NOMO-1 (cell line): ENCODE measurements at regions not wholly inside any gene's neighbourhood (a gene's known extent, or its start where the extent isn't known, plus 50 kb on each side); places are given as distances from the start of the nearest gene placed in this dataset.
"Not testable (repeated sequence)": the region's sequence is repeated elsewhere in the genome, so short reads cannot be mapped to it uniquely, and the experiment has no call there.

Experiments used
- DNase-seq, 2 experiments: peaks; one replicate each; lab custom pipeline; 2025; ENCODE audit not compliant: unreplicated experiment in 2 of 2; lab: John Stamatoyannopoulos, UW

DNA sequence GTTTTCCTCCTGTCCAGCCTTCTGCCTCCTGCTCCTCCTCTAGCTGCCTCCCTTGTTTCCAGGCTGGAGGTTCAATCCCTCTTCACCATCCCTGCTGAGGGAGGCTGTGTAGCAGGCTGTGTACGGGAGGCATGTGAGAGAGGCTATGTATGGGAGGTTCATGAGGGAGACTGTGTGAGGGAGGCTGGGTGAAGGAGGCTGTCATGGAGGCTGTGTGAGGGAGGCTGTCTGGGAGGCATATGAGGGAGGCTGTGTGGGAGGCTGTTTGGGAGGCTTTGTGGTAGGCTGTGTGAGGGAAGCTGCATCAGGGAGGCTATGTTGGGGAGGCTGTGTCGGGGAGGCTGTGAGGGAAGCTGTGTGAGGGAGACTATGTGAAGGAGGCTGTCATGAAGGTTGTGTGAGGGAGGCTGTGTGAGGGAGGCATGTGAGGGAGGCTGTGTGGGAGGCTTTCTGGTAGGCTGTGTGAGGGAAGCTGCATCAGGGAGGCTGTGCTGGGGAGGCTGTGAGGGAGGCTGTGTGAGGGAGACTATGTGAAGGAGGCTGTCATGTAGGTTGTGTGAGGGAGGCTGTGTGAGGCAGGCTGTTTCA, 123.7 kb upstream of the RNF32 start:
- no peak for DNase-seq

DNA sequence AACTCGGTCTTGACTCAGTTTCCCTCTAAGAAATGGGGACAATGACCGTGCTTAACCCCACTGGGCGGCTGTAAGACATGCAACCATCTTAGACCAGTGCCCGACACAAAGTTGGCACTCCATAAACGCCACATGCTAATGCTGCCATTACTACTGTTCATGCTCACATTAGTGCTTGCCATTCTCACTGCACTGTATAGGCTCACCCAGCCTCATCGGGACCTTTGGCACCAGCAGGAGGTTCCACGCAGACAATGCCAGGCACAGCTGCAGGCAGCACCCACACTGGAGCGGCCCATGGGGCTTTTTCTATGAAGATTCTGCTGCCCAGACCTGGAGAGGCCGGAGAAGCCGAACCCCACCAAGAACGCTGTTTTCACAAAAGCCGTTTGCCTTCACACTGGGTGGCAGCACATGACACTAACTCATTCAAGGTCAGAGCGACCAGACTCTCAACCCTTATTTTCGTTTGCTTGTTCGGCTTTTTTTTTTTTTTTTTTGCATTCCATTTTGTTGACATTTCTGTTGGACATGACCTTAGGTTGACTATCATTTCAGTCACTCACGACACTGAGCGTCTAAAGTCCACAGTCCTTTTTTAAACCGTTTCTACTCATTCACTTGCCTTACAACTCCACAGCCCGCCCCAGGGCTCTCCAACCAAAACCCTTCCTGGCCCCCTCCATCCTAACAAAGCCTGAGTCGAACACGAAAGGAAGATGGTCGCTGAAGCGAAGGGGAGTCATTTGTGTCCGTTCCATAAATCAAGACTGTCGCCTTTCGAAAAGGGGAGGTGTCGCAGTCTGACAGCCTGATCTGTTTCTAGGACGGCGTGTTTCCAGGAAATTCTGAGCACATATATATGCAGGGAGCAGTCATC, 124.4 kb upstream of the RNF32 start:
- DNase-seq: no peak

DNA sequence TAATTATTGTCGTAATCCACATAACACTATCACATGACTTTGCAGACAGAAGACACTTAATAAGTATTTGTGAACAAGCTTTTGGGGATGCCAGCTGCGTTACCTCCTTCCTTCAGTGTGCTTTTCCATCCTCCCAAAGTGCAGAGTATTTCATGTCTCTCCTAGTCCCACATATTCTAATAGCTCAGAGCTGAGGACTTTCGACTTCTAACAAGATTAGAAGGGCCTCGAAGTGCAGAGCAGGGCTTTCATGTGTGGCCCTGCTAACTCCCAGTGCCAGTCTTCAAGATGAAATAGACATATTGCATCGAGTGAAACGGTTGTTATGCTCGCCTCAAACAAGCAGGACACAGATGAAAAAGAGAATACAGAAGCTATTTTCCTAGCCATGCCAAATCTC, 125.7 kb upstream of the RNF32 start:
- DNase-seq: no peak

DNA sequence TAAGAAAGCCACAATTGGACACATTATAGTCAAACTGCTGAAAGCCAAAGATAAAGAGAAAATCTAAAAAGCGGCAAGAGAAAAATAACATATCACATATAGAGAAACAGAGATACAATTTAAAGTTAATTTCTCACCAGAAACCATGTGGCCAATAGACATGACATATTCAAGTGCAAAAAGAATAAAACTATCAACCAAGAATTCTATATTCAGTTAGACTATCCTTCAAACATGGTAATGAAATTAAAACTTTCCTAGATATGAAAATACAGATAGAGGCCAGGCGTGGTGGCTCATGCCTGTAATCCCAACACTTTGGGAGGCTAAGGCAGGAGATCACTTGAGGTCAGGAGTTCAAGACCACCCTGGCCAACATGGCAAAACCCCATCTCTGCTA, 129.1 kb upstream of the RNF32 start:
- DNase-seq: no peak

DNA sequence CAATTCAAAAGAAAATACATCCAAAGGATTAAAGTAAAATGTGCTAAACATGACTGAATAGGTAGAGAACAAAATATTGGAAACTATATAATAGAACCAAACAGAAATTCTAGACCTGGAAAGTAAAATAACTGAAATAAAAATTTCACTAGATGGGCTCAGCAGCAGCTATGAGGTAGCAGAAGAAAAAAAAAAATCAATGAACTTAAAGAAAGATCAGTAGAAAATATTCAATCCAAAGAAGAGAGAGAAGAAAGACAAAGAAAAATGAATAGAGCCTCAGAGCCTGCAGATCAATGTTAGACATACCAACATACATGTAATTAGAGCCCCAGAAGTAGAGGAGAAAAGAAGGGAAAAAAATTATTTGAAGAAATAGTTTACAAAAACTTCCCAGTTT, 129.6 kb upstream of the RNF32 start:
- DNase-seq: no peak

DNA sequence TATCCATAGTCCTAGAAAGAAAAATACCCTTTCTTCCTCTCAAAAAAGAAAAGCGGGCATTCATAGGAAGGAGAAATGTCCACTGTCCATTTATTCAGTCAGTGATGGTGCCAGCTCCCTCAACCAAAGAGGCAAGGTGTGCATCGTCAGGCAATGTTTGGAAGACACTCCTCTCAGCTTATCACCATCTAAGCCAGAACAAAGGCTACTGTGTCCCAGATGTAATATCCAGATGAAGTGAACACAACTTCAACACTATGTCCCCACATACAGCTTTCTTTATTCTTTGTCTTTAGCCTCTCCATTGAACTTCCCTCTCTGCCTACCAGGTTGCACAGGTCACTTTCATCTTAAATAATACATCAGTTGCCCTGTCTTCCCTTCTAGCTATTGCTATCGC, 131.4 kb upstream of the RNF32 start:
- no peak for DNase-seq

DNA sequence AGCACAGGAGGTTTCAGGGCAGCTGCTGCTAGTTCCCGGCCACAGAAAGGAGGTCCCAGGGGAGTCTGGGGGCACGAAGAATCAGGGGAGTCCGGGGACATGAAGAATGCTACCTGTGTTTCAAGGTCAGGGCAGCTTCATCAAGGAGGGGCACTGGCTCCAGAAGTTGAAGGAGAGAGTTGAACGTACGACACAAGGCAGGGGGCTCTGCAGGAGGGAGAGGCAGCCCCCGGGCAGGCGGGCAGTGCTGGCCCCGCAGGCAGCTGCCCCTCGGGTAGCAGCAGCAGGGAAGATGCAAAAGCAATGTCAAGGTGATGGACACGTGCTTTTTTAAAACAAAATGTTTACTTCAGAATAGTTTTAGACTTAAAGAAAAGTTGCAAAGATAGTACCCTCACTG, 134.7 kb upstream of the RNF32 start:
- no peak for DNase-seq

DNA sequence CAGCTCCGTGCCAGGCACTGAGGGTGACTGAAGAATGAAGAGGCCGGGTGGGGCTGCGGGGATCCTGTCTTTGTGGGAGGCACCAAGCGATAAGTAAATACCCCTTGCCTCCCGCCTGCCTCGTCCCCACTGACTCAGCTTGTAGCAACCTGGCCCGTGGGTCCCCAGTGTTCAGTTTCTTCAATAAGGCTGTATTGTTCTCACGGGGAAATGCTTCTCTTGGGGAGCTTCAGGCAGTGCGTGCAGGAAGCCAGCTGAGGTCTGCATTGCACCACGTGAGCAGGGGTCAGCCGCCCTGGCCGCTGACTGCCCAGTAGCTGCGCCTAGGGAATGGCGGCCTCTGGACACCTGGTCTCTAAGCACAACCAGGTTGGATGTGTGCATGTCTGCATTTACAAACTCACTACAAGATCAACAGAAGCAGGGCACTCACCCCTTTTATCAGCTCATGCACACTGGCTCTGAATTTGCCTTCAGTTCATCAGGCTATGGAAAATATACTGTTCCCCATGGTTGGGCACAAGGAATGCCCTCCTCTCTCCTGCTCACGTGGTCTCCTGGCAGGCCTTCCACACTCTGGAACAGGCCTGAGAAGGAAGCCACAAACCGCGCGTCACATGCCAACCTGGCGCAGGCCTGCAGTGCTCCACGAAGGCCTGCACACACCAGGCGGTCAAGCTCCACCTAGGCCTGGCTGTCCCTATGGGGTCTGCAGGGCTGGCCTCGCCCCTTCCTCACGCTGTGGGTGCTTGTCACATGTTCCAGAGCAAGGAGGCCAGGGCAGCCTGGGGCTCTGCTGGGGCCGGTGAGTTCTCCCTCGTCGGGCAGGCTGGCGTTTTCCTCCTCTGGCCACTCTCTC, 135.7 kb upstream of the RNF32 start:
- no peak for DNase-seq

DNA sequence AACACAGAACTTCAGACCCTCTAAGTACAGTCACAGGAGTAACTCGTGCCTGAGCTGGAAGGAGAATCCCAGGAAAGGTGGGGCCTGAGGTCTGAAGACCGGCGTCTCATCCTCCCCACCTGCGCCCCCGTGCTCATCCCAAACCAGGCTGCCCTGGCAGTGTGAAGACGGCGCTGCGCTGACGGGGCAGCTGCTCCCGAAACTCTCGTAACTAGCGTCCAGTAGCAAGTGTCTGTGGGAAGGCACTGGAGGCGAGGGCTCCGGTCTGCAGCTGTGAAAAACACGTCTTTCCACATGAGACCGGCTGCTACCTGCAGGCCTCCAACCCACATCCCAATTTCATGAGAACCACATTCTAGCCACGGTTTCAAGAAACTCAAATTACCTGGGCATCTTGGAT, 136.6 kb upstream of the RNF32 start:
- DNase-seq: no peak

DNA sequence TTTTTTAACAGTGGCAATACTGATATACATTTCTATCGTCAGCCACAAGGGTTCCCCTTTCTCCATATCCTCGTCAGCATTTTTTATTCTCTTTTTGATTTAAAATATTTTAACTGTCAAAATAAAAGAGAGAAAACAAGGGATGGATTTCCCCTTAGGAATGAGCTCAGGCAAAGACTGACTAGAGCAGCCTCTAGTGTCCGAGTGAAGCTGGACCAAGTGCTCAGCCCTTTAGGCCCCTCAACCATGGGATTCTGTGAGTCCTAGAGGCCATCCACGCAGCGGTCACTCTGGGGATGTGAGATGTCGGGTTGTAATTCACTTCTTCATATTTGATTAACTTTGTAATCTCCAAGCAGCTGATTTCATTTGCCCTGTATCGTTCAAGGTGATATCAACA, 137.4 kb upstream of the RNF32 start:
- no peak for DNase-seq

DNA sequence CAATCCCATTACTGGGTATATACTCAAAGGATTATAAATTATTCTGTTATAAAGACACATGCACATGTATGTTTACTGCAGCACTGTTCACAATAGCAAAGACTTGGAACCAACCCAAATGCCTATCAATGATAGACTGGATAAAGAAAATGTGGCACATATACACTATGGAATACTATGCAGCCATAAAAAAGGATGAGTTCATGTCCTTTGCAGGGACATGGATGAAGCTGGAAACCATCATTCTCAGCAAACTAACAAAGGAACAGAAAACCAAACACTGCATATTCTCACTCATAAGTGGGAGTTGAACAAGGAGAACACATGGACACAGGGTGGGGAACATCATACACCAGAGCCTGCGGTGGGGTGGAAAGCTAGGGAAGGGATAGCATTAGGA, 138.8 kb upstream of the RNF32 start:
- DNase-seq: not testable (repeated sequence)

DNA sequence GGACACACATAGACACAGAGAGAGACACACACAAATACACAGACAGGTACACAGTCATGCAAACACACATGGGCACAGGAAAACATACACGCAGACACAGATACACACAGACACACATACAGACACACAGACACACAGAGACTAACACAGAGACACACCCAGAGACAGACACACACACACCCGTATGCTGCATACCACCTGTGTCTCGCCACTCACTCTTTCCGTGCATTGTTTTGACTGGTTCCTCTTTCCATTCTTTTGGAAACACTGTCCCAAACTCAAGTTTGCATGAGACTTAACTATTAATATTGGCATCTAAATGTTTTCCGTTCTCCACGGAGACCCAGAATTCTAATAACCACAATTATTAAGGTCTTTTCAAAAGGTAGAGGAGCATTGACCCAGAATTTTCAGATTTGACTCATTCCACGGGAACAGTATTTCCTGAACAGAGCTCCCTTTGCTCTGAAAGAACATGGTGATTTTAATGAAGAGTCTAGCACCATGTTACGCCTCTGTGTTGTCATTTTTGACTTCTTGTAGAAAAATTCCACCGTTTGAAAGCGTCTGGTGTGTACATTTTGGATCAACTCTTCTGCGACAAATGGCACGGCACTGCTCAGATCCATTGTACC, 141.2 kb upstream of the RNF32 start:
- no peak for DNase-seq

DNA sequence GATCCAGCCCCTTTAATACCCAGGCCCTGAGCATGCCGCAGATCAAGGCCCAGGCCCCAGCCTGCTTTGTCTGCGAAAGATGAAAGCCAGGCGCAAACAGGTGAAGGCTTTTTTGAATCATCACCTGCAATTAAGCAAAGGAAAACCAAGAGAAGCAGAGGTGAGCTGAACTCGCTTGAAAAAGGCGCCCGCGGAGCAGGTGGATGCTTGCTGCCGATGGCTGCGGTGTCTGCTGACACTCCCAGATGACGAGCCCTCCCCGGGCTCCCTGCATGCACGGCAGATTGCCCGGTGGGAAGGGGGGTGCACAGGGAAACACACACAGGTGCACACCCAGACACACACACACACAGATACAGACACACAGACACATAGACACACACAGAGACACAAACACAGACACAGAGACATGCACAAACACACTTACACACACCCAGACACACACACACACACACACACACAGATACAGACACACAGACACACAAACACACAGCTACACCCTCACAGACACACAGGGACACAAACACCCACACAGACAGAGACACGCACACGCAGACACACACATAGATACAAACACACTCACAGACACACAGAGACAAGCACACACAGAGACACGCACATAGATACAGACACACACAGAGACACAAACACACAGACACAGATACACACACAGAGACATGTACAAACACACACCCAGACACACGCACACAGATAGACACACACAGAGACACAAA, 142.6 kb upstream of the RNF32 start:
- no peak for DNase-seq

DNA sequence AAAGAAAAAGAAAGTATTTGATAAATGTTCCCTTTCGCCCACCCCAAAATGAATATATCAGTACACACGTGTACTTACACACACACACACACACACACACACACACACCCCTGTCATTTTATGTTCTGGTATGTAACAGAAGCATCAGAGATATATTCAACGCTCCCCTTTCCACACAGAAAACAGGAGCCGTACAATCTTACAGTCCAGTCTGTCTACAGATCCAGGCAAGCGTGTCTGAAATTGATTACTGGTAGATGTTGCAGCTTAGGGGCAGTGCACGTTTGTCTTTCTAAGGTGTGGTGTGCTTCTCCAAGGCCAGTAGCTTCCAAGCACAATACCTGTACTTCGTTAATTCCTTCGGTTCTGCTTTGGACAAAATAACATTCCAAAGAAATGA, 143.7 kb upstream of the RNF32 start:
- DNase-seq: no peak

DNA sequence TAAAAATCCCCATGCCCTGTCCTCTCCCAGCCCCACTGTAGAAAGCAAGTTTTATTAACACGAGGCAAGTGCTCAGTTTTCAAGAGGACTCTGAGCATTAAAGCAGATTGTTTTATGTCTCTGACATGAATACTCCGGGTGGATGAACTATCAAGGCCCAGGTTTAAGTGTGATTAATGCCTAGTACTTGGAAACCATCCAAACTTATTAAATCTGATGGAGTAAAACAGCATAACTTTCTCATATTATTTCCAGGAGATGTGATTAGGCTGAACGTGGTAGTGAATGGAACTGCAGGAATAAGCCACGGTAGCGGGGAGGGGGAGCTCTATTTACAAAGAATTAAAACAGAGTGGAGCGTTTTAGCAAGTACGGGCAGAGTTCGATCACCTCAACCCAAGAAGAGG, 144.2 kb upstream of the RNF32 start:
- no peak for DNase-seq

DNA sequence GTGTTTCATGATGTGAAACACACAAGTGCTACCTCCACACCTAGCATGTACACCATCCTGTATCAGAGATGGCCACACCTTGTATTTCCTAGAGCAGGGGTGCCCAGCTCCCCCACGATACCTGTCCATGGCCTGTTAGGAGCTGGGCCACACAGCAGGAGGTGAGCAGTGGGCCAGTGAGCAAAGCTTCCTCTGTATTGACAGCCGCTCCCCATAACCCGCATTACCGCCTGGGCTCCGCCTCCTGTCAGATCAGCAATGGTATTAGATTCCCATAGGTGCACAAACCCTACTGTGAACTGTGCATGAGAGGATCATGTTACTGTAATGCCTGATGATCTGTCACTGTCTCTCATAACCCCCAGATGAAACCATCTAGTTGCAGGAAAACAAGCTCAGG, 145.6 kb upstream of the RNF32 start:
- DNase-seq: no peak

DNA sequence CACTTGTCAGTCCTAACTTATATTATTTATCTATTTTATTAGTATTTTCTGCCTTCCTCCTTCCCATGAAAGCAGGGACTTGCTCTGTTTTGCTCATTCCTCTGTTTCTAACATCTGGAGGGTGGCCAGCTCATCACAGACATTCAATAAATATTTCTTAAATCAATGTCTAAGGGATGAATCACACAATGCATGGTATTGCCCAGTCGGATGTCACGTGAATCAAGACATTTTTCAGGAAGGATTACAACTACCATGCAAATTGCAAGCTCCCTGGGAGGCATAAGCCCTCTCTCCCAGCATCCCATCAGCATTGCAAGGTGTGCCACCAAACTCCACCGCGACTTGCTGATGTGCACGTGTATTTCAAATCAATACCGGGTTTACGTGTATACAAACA, 146.6 kb upstream of the RNF32 start:
- no peak for DNase-seq

DNA sequence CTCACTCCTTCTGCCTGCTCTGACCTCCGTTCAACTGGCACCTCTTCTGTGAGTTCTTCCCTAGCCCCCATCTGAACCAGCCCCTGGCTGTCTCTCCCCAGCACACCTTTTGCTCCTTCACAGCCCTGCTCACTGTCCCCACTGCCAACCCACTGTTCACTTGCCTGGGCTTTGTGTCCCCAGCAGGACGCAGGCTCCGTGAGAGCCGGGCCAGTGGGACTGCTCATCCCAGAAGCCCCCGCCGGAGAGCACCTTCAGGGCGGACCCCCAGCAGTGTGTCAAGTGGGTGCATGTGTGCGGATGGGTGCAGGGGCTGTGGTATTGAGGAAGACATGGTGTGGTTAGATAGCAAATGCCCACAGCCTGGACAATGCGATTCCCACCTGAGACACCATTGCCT, 148.4 kb upstream of the RNF32 start:
- no peak for DNase-seq

DNA sequence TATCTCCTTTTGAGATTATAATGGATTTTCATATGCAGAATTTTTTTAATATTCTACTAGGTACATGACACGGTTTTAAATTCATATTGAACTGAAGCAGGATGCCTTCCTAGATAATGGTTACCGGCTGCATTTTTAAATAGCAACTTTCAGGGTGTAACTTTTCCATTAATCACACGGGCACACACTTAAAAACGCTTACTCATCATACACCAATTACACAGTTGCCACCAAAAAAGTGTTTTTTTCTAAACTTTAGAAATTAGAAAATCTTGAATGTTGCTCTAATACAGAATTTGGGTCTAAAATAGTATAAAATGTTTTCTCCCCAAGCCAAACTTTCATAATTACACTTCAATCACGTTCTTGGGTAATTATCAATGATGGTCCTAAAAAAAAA, 149.1 kb upstream of the RNF32 start:
- DNase-seq: no peak

DNA sequence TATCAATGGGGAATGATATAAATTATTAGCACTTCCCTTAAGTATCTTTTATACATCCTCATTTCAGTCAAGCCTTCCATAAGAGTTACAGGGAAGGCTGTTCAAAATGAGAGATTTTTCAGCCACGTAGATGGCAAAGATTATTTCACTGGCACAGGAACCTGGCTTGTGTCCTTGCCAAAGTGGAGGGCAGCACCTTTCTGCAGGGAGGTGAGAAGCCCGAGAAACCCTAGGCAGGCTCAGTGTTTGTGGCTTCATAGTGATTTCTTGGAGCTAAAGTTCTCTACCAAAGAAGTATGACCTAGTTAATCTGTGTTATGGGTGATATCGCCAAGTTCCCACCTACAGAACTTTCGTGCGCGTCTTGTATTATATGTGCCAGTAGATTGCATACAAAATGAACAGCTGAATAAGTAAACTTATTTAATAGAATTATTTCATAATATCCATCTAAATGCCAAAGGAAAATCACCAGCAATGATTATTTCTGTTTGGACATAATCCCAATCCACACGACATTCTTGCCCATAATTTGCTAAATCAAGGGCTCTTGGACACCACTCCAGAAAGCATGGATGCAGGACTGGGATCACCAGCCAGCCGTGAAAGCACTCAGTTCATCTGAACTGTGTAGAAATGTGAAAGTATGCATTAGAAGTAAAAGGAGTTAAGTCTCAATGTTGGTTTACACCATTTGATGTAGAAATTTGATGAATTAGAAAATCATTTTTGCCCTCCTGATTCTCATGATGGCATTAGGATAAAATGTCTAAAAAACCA, 150.4 kb upstream of the RNF32 start:
- no peak for DNase-seq
